ENCODE measurements at regions not wholly inside any gene's neighbourhood (a gene's known extent, or its start where the extent isn't known, plus 50 kb on each side); places are given as distances from the start of the nearest gene placed in this dataset.

- no peaks in the 10 kb centered on the region for H3K9me3 ChIP-seq (replicated peaks; ENCODE audit: control insufficient read depth, insufficient read depth, low read length)
- no peaks in the 10 kb centered on the region for H3K27me3 ChIP-seq (ENCODE audit: control insufficient read depth in 2 of 2, insufficient read depth in 2 of 2, low read length in 2 of 2)
- BruUV-seq (replicated peaks) = no TSS peak
- no peaks in the 10 kb centered on the region for H3K9me1 ChIP-seq (replicated peaks; ENCODE audit: control insufficient read depth, extremely low read depth, insufficient read depth, low read length)
- intact Hi-C loops (cut with micrococcal nuclease) = loop anchor here (5.0 to 10.0 kb wide), 3 partner anchors 416 to 1596 kb away; no protein-coding TSS in a partner anchor
- no peak overlapping the region for H2AFZ ChIP-seq (ENCODE audit: low read depth, low read length)
- no peaks in the 10 kb centered on the region for H4K20me1 ChIP-seq (replicated peaks; ENCODE audit: control insufficient read depth, extremely low read depth, insufficient read depth, low read length)
- dilution Hi-C loops (cut with MboI; ENCODE audit: extremely low pct_ligation_motif_present, low sequenced_read_pairs) = no loop called here
- no peaks in the 10 kb centered on the region for H3K36me3 ChIP-seq (ENCODE audit: control insufficient read depth in 2 of 2, extremely low read depth in 1 of 2, insufficient read depth in 2 of 2, low read length in 2 of 2)
- no peak overlapping the region for H3K4me3 ChIP-seq (replicated peaks in 1 of 3; ENCODE audit: insufficient read depth in 1 of 3, low read depth in 1 of 3, low read length in 3 of 3)
- TF ChIP-seq MYC (IDR thresholded peaks at IDR 0.05; ENCODE audit: low read depth, low read length) (no peak), POLR2AphosphoS5 (IDR thresholded peaks at IDR 0.05; ENCODE audit: insufficient read depth, low read depth, low read length) (no peak), CTCF (IDR thresholded peaks at IDR 0.05; ENCODE audit: extremely low read depth in 1 of 2, insufficient read depth in 1 of 2, low read depth in 1 of 2, low read length in 2 of 2) (no peak), GATA2 (IDR thresholded peaks at IDR 0.05; ENCODE audit: insufficient read depth, insufficient read length, low read depth, low read length) (no peak), EZH2 (IDR thresholded peaks at IDR 0.05; ENCODE audit: borderline replicate concordance, low read depth, low read length, severe bottlenecking) (no peak), MAX (IDR thresholded peaks at IDR 0.05; ENCODE audit: insufficient read depth, insufficient read length) (no peak), POLR2A (IDR thresholded peaks at IDR 0.05; ENCODE audit: low read depth, low read length) (no peak), JUN (IDR thresholded peaks at IDR 0.05; ENCODE audit: borderline replicate concordance, insufficient read depth, insufficient read length, low read depth) (no peak), FOS (IDR thresholded peaks at IDR 0.05; ENCODE audit: borderline replicate concordance, insufficient read depth, low read length) (no peak)
- no peaks in the 10 kb centered on the region for H3K79me2 ChIP-seq (ENCODE audit: control insufficient read depth, insufficient read depth, low read length)
- no peak overlapping the region for H3K4me2 ChIP-seq (ENCODE audit: insufficient read depth, low read length)
- no peak overlapping the region for H3K9ac ChIP-seq (replicated peaks; ENCODE audit: extremely low read depth, insufficient read depth, low read length)
- POLR2A ChIA-PET = no interaction called here
- peaks cover 3% of the 10 kb centered on the region for H3K4me1 ChIP-seq (ENCODE audit: control insufficient read depth, extremely low read depth, insufficient read depth, low read length)
- DNase-seq (ENCODE audit: low read depth, low spot score) = no peak
- FAIRE-seq = no peak
- CTCF ChIA-PET = interaction anchor here (0.9 to 2.2 kb wide), 2 partner anchors 9 to 1185 kb away, joined by 5 read pairs; no protein-coding TSS in a partner anchor
- H3K27ac ChIP-seq (ENCODE audit: insufficient read depth, low read depth, low read length) = no peak overlapping the region
Measured at GRCh38 chr2:128738446-128739110, 419.9 kb upstream of the HS6ST1 start.
